Panc1 (cell line): ENCODE measurements at regions not wholly inside any gene's neighbourhood (a gene's known extent, or its start where the extent isn't known, plus 50 kb on each side); places are given as distances from the start of the nearest gene placed in this dataset.

Source experiments
- ATAC-seq: fragments of 200-7000 bp; cut with Tn5 transposase; 2 replicates; pipeline ENCODE4 v1.9.1; 2020; ENCODE audit warnings: mild to moderate bottlenecking, moderate library complexity
- BruUV-seq: library from RNA; stranded (reverse); fragments of 400-500 nt; replicated peaks from 2 replicates; lab custom pipeline; 2021; lab: Mats Ljungman, UMichigan
- CTCF ChIA-PET: fragments of 300-600 bp; sonication (Branson Sonifier 250); formaldehyde crosslinking; loops from one replicate; lab custom pipeline; 2022; ENCODE audit warnings: antibody characterized with exemption; lab: Charles Lee
- POLR2A ChIA-PET: fragments of 300-600 bp; sonication (Branson Sonifier 250); formaldehyde crosslinking; loops from one replicate; lab custom pipeline; 2022; ENCODE audit warnings: antibody characterized with exemption; lab: Charles Lee
- DNase-seq: peaks from one replicate; pipeline ENCODE4 v3.0.0-alpha.2; 2010; ENCODE audit warnings: low read depth, low spot score
- H3K27ac ChIP-seq: 2 replicates; pipeline ENCODE4 v1.5.1; 2011; ENCODE audit warnings: mild to moderate bottlenecking, low read length, inconsistent platforms
- H3K27me3 ChIP-seq: fragments of 200-500 bp; sonication (Bioruptor generic); 2 replicates; pipeline ENCODE4 v1.6.0; 2014; ENCODE audit warnings: low read length, inconsistent platforms; ENCODE audit not compliant: control insufficient read depth, insufficient read depth
- H3K36me3 ChIP-seq: fragments of 200-500 bp; sonication (Bioruptor generic); 2 replicates; pipeline ENCODE4 v1.5.1; 2014; ENCODE audit warnings: inconsistent platforms, mild to moderate bottlenecking, low read length, moderate library complexity; ENCODE audit not compliant: control insufficient read depth, insufficient read depth
- H3K4me1 ChIP-seq: 2 replicates; pipeline ENCODE4 v1.5.1; 2011; ENCODE audit warnings: inconsistent platforms, mild to moderate bottlenecking, low read length, moderate library complexity; ENCODE audit not compliant: control insufficient read depth, insufficient read depth
- H3K4me3 ChIP-seq, 2 experiments: 2 replicates each; pipeline ENCODE4 v1.5.1; 2011 to 2012; ENCODE audit warnings: low read depth in 2 of 2, low read length in 2 of 2, mild to moderate bottlenecking in 2 of 2, inconsistent platforms in 1 of 2, moderate library complexity in 1 of 2
- H3K9me3 ChIP-seq: fragments of 200-500 bp; sonication (Bioruptor generic); 2 replicates; pipeline ENCODE4 v1.5.1; 2014; ENCODE audit warnings: low read depth, mild to moderate bottlenecking, inconsistent platforms, low read length, moderate library complexity; ENCODE audit not compliant: control insufficient read depth, insufficient read depth
- CTCF ChIP-seq: fragments of 450-650 bp; IDR thresholded peaks from 2 replicates; pipeline ENCODE4 v1.5.1; 2017; ENCODE audit warnings: mild to moderate bottlenecking
- POLR2AphosphoS5 ChIP-seq: IDR thresholded peaks from 2 replicates; pipeline ENCODE4 v1.6.1; 2012; ENCODE audit warnings: mild to moderate bottlenecking, low read depth, low read length, moderate library complexity
- REST ChIP-seq, 2 experiments: IDR thresholded peaks; 2 replicates each; pipeline ENCODE4 v1.6.1; 2011 to 2012; ENCODE audit warnings: low read depth in 2 of 2, control low read depth in 1 of 2, low read length in 1 of 2, mild to moderate bottlenecking in 1 of 2, moderate library complexity in 1 of 2; ENCODE audit not compliant: insufficient read depth in 1 of 2
- SIN3A ChIP-seq: IDR thresholded peaks from 2 replicates; pipeline ENCODE4 v1.6.1; 2012; ENCODE audit warnings: low read depth, mild to moderate bottlenecking, low read length, moderate library complexity, borderline replicate concordance; ENCODE audit not compliant: insufficient read depth
- TCF7L2 ChIP-seq: IDR thresholded peaks from 2 replicates; pipeline ENCODE4 v1.6.1; 2011; ENCODE audit warnings: mild to moderate bottlenecking, low read depth, low read length, inconsistent platforms
- in situ Hi-C: cut with HindIII; loops from 2 replicates; pipeline ENCODE4 v1.10.0; 2016; ENCODE audit warnings: low sequenced_read_pairs, low pct_unique_long_range_greater_than_20kb
- intact Hi-C: fragments of 100-400 bp; cut with micrococcal nuclease; formaldehyde crosslinking; loops from one replicate; pipeline ENCODE4 v1.10.0; 2022; ENCODE audit not compliant: unreplicated experiment

DNA sequence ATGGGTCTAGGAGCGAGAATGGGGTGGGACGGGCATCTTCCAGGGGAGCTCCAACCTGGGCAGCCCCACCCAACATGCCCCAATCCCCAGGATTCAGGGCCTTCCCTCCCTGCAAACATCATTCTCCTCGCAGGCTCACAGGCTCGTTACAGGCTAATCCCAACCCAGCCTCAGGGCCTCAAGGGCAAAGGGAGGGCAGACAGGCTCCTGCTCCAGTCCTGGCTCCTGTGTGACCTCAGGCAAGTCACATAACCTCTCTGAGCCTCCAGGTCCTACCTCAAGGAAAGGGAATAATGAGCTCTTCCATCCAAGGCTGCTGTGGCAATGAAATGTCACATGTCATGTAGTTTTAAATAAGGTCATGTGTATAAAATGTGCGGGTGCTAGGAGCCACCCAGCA lies 186.5 kb upstream of the TNRC6C start:
- ATAC-seq, result no peak
- 0 out of 2 replicates have a peak, but pooled peaks cover 3% of the 10 kb centered on the region for H3K27me3 ChIP-seq
- TF ChIP-seq POLR2AphosphoS5 (no peak), SIN3A (no peak), CTCF (no peak), TCF7L2 (no peak), REST (IDR thresholded peaks at IDR 0.05; ENCODE audit: insufficient read depth in 1 of 2, low read depth in 2 of 2, low read length in 1 of 2) (no peak)
- no peaks in the 10 kb centered on the region for H3K36me3 ChIP-seq
- no peak for DNase-seq
- H3K4me1 ChIP-seq, result peaks cover 3% of the 10 kb centered on the region; the same call in 1 of the 2 replicates
- BruUV-seq, result no TSS peak
- ChIA-PET CTCF (interaction anchor here (0.5 kb wide), 1 partner anchor 14 kb away, joined by 3 read pairs; no protein-coding TSS in a partner anchor), POLR2A (no interaction called here)
- H3K27ac ChIP-seq, result no peak overlapping the region
- no peaks in the 10 kb centered on the region for H3K9me3 ChIP-seq
- in situ Hi-C loops (no loop called here), intact Hi-C loops (loop anchor here (2.0 to 10.0 kb wide), 2 partner anchors 227 to 241 kb away; no protein-coding TSS in a partner anchor)
- H3K4me3 ChIP-seq, result no peak overlapping the region

GRCh38 chr17:77772461-77772897 lies 186.0 kb upstream of the TNRC6C start:
- CTCF ChIA-PET, result interaction anchor here (0.5 kb wide), 1 partner anchor 14 kb away, joined by 3 read pairs; no protein-coding TSS in a partner anchor
- Histone ChIP-seq H3K27me3 (0 out of 2 replicates have a peak, but pooled peaks cover 3% of the 10 kb centered on the region), H3K9me3 (no peaks in the 10 kb centered on the region), H3K36me3 (no peaks in the 10 kb centered on the region), H3K4me1 (peaks cover 3% of the 10 kb centered on the region; the same call in 1 of the 2 replicates), H3K27ac (no peak overlapping the region), H3K4me3 (no peak overlapping the region)
- in situ Hi-C loops, result no loop called here
- POLR2A ChIA-PET, result no interaction called here
- DNase-seq (peak; percentile 18), ATAC-seq (peak; percentile 96)
- intact Hi-C loops, result loop anchor here (2.0 to 10.0 kb wide), 2 partner anchors 228 to 240 kb away; no protein-coding TSS in a partner anchor
- BruUV-seq, result no TSS peak
- TF ChIP-seq TCF7L2, result no peak
- TF ChIP-seq POLR2AphosphoS5, result no peak
- TF ChIP-seq SIN3A, result no peak
- no peak for TF ChIP-seq REST (IDR thresholded peaks at IDR 0.05; ENCODE audit: insufficient read depth in 1 of 2, low read depth in 2 of 2, low read length in 1 of 2)
- TF ChIP-seq CTCF, result peak; percentile 90
